ENCODE measurements at regions not wholly inside any gene's neighbourhood (a gene's known extent, or its start where the extent isn't known, plus 50 kb on each side); places are given as distances from the start of the nearest gene placed in this dataset.

DNA sequence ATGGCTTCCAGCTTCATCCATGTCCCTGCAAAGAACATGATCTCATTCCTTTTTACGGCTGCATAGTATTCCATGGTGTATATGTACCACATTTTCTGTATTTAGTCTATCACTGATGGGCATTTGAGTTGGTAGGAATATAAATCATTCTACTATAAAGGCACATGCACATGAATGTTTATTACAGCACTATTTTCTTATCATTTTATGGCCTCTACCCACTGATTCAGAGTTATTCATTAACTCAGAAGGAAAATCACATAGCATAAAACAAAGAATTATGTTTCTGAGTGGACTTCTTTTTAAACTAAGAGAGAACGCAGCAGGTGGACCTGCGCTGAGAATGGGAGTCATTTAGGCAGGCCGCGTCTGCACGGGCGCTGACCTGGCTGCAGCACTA, 619.6 kb downstream of the FBXO15 start:
- H3K79me1 ChIP-seq (ENCODE audit: insufficient read depth, low read depth, low read length, poor library complexity, severe bottlenecking), result no peaks in the 10 kb centered on the region
- no peaks in the 10 kb centered on the region; a peak in 1 of 4 replicates for H3K4me1 Mint-ChIP-seq
- no peaks in the 10 kb centered on the region for H3K9me3 ChIP-seq (ENCODE audit: control insufficient read depth, low read depth, low read length)
- H3K4ac ChIP-seq (ENCODE audit: low read depth, low read length), result no peak overlapping the region
- no peak overlapping the region for H2BK120ac ChIP-seq (ENCODE audit: low read depth, low read length, poor library complexity, severe bottlenecking)
- H3K4me2 ChIP-seq (ENCODE audit: insufficient read depth, insufficient read length, low read length), result no peak overlapping the region
- H4K5ac ChIP-seq (ENCODE audit: insufficient read length, low read depth, low read length), result no peak overlapping the region
- H3K27ac ChIP-seq (ENCODE audit: insufficient read length, low read depth, low read length), result no peak overlapping the region
- H4K91ac ChIP-seq (ENCODE audit: insufficient read length, low read depth, low read length), result no peak overlapping the region
- peak overlapping the region in 1 of 3 experiments; percentile 80; a peak in 1 of 7 replicates for H3K27ac Mint-ChIP-seq
- no peaks in the 10 kb centered on the region for H3K79me2 ChIP-seq (ENCODE audit: insufficient read depth, low read length)
- TF ChIP-seq, protein P1, sequence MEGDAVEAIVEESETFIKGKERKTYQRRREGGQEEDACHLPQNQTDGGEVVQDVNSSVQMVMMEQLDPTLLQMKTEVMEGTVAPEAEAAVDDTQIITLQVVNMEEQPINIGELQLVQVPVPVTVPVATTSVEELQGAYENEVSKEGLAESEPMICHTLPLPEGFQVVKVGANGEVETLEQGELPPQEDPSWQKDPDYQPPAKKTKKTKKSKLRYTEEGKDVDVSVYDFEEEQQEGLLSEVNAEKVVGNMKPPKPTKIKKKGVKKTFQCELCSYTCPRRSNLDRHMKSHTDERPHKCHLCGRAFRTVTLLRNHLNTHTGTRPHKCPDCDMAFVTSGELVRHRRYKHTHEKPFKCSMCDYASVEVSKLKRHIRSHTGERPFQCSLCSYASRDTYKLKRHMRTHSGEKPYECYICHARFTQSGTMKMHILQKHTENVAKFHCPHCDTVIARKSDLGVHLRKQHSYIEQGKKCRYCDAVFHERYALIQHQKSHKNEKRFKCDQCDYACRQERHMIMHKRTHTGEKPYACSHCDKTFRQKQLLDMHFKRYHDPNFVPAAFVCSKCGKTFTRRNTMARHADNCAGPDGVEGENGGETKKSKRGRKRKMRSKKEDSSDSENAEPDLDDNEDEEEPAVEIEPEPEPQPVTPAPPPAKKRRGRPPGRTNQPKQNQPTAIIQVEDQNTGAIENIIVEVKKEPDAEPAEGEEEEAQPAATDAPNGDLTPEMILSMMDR (conservative IDR thresholded peaks at IDR 0.05), result no peak
- H2BK20ac ChIP-seq (ENCODE audit: low read depth, low read length, poor library complexity, severe bottlenecking), result no peak overlapping the region
- whole genome bisulfite sequencing (ENCODE audit: extremely low coverage, insufficient read length, low lambda C conversion rate), result no CpG with 5 or more reads among the region's 7 CpGs
- H3K56ac ChIP-seq (ENCODE audit: insufficient read length, low read depth, low read length), result no peak overlapping the region
- H3K27me3 Mint-ChIP-seq (ENCODE audit: low read depth), result no peaks in the 10 kb centered on the region; the same call in 1 of the 2 replicates
- no peak overlapping the region for H2BK12ac ChIP-seq (ENCODE audit: insufficient read length, low read depth, low read length)
- no peak overlapping the region for H4K8ac ChIP-seq (replicated peaks; ENCODE audit: insufficient read length, low read depth, low read length)
- no peak overlapping the region for H2AFZ ChIP-seq (ENCODE audit: low read length)
- H3K18ac ChIP-seq (ENCODE audit: insufficient read length, low read depth, low read length), result no peak overlapping the region
- H3K9ac ChIP-seq (ENCODE audit: extremely low read depth, insufficient read length, low read length), result no peak overlapping the region
- H3K14ac ChIP-seq (ENCODE audit: insufficient read depth, low read length), result no peak overlapping the region
- H3K23me2 ChIP-seq (ENCODE audit: insufficient read length, low read depth, low read length, poor library complexity, severe bottlenecking), result no peaks in the 10 kb centered on the region
- no peaks in the 10 kb centered on the region for H4K20me1 ChIP-seq (ENCODE audit: control insufficient read depth, insufficient read depth, insufficient read length)
- H3K4me1 ChIP-seq (ENCODE audit: insufficient read depth, low read length), result no peaks in the 10 kb centered on the region
- H2AK5ac ChIP-seq (ENCODE audit: insufficient read length, low read length), result no peak overlapping the region
- no peak overlapping the region for H3T11ph ChIP-seq (ENCODE audit: low read length)
- H3K9me3 Mint-ChIP-seq, result no peaks in the 10 kb centered on the region; a peak in 2 of 5 replicates
- H3K23ac ChIP-seq (ENCODE audit: insufficient read length, low read depth, low read length), result no peak overlapping the region
- H3K36me3 Mint-ChIP-seq (ENCODE audit: insufficient read depth in 1 of 3, low read depth in 3 of 3), result no peaks in the 10 kb centered on the region; a peak in 1 of 7 replicates
- DNase-seq, result no peak
- no peak overlapping the region for H2BK5ac ChIP-seq (ENCODE audit: insufficient read length, low read length)
- H3K4me3 Mint-ChIP-seq, result no peak overlapping the region
- H2BK15ac ChIP-seq (ENCODE audit: low read depth, low read length), result no peak overlapping the region
- no peaks in the 10 kb centered on the region for H3K27me3 ChIP-seq (ENCODE audit: insufficient read depth, low read length)

Data from H9 (cell line).